ENCODE measurements at regions not wholly inside any gene's neighbourhood (a gene's known extent, or its start where the extent isn't known, plus 50 kb on each side); places are given as distances from the start of the nearest gene placed in this dataset.

GRCh38 chr14:71411738-71412137 is 504.5 kb downstream of the PCNX1 start (continued):
- TF ChIP-seq PHB2 (IDR thresholded peaks at IDR 0.05; ENCODE audit: low read depth), result no peak

GRCh38 chr14:71414631-71415403 is 507.6 kb downstream of the PCNX1 start:
- in situ Hi-C loops (cut with MboI), result no loop called here
- Histone ChIP-seq H3K4me1 (replicated peaks in 1 of 2; ENCODE audit: control insufficient read depth in 2 of 2, insufficient read depth in 2 of 2, low read length in 2 of 2) (peaks cover 0 to 9% of the 10 kb centered on the region in 2 experiments; a peak in 3 of 5 replicates), H3K9ac (ENCODE audit: insufficient read depth in 1 of 2, low read depth in 2 of 2, low read length in 2 of 2) (no peak overlapping the region), H4K20me1 (replicated peaks; ENCODE audit: control insufficient read depth, insufficient read depth, low read length) (no peaks in the 10 kb centered on the region), H3K79me2 (ENCODE audit: control insufficient read depth, insufficient read depth, low read length) (no peaks in the 10 kb centered on the region), H3K4me2 (ENCODE audit: insufficient read depth, low read length) (no peak overlapping the region), H3K27ac (ENCODE audit: extremely low read depth, low read depth, low read length) (no peak overlapping the region), H3K36me3 (ENCODE audit: control insufficient read depth, insufficient read depth, low read length) (no peaks in the 10 kb centered on the region), H3K9me3 (replicated peaks; ENCODE audit: control insufficient read depth, insufficient read depth, low read depth, low read length) (no peaks in the 10 kb centered on the region), H2AFZ (ENCODE audit: low read depth, low read length) (no peak overlapping the region), H3K4me3 (no peak overlapping the region), H3K27me3 (ENCODE audit: control insufficient read depth in 2 of 2, insufficient read depth in 2 of 2, low read length in 2 of 2) (no peaks in the 10 kb centered on the region), H3K9me1 (ENCODE audit: control insufficient read depth, insufficient read depth, low read length) (no peaks in the 10 kb centered on the region)
- ChIA-PET POLR2A (no interaction called here), CTCF (ENCODE audit: low intra/inter-chr PET ratio) (no interaction called here)
- intact Hi-C loops (cut with micrococcal nuclease), result no loop called here
- TF ChIP-seq BRF1 (IDR thresholded peaks at IDR 0.05; ENCODE audit: borderline replicate concordance, extremely low read depth, insufficient read length) (no peak), KLF16 (IDR thresholded peaks at IDR 0.05) (no peak), TEAD1 (CRISPR knock-in tag; IDR thresholded peaks at IDR 0.05) (no peak), MCM3 (IDR thresholded peaks at IDR 0.05) (no peak), PHB (CRISPR knock-in tag; IDR thresholded peaks at IDR 0.05) (no peak), CTCF (IDR thresholded peaks at IDR 0.05 in 2 of 3, conservative IDR thresholded peaks at IDR 0.05 in 1 of 3; ENCODE audit: insufficient read depth in 2 of 3, low read depth in 1 of 3, low read length in 3 of 3) (no peak), ZBTB49 (CRISPR knock-in tag; IDR thresholded peaks at IDR 0.05; ENCODE audit: borderline replicate concordance) (no peak)
- no peak for DNase-seq (ENCODE audit: extremely low read depth in 1 of 4, low spot score in 3 of 4)
- no TSS peak for BruUV-seq (replicated peaks)
- FAIRE-seq, result no peak
- ATAC-seq, result no peak
- WGBS (ENCODE audit: insufficient coverage, low coverage, missing lambda C conversion rate), result 82% methylated on average over 5 of the region's 5 CpGs

Measured in K562 (cell line).